AG09319 (cell line): ENCODE measurements at regions not wholly inside any gene's neighbourhood (a gene's known extent, or its start where the extent isn't known, plus 50 kb on each side); places are given as distances from the start of the nearest gene placed in this dataset.
"Not testable (repeated sequence)": the region's sequence is repeated elsewhere in the genome, so short reads cannot be mapped to it uniquely, and the experiment has no call there.

ENCODE experiments used
- DNase-seq: peaks from one replicate; pipeline ENCODE4 v3.0.0-alpha.2; 2010; ENCODE audit warnings: low read depth; ENCODE audit errors: extremely low read depth
- CTCF ChIP-seq: IDR thresholded peaks from 2 replicates; pipeline ENCODE4 v1.5.1; 2011; ENCODE audit warnings: low read depth, mild to moderate bottlenecking, inconsistent platforms, low read length, moderate library complexity

- DNase-seq = no peak
- no peak for TF ChIP-seq CTCF
Measured at GRCh38 chr16:64346080-64346479, 775.8 kb downstream of the CDH11 start.

GRCh38 chr16:64345142-64345541, 776.7 kb downstream of the CDH11 start:
- no peak for TF ChIP-seq CTCF
- no peak for DNase-seq

DNA sequence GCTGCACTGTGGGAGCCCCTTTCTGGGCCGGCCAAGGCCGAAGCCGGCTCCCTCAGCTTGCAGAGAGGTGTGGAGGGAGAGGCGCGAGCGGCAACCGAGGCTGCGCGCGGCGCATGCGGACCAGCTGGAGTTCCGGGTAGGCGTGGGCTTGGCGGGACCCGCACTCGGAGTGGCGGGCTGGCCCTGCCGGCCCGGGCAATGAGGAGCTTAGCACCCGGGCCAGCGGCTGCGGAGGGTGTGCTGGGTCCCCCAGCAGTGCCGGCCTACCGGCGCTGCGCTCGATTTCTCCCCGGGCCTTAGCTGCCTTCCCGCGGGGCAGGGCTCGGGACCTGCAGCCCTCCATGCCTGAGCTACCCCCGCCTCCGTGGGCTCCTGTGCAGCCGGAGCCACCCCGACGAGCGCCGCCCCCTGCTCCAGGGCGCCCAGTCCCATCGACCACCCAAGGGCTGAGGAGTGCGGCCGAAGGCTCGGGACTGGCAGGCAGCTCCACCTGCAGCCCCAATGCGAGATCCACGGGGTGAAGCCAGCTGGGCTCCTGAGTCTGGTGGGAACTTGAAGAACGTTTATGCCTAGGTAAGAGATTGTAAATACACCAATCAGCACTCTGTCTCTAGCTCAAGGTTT, 777.9 kb downstream of the CDH11 start:
- DNase-seq = not testable (repeated sequence)

- no peak for TF ChIP-seq CTCF
- DNase-seq = no peak
Measured at GRCh38 chr16:64343061-64343819, 778.6 kb downstream of the CDH11 start.

GRCh38 chr16:64341336-64341735, 780.5 kb downstream of the CDH11 start:
- DNase-seq = not testable (repeated sequence)

DNA sequence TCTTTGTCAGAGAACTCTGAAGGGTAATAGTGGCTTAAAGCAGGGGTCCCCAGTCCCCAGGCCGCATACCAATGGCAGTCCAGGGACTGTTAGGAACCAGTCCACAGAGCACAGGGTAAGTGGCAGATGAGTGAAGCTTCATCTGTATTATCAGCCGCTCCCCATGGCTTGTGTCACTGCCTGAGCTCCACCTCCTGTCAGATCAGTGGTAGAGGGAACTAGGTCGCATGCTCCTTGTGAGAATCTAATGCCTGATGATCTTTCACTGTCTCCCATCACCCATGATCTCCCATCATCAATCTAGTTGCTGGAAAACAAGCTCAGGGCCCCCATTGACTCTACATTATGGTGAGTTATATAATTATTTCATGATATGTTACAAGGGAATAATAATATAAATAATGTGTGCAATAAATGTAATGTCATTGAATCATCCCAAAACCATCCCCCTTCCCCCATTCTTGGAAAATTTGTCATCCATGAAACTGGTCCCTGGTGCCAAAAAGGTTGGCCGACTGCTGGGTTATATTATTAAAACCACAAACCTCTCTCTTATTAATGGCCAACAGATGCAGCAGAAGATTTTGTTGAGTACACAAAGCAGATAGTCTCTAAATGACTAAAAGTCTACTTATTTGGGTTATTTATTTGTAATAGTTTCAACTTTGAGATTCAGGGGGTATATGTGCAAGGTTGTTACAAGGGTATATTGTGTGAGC, 782.7 kb downstream of the CDH11 start:
- TF ChIP-seq CTCF = no peak
- peak; percentile 47 for DNase-seq

- TF ChIP-seq CTCF = no peak
- no peak for DNase-seq
Measured at GRCh38 chr16:64321881-64322280, 800.0 kb downstream of the CDH11 start.

DNA sequence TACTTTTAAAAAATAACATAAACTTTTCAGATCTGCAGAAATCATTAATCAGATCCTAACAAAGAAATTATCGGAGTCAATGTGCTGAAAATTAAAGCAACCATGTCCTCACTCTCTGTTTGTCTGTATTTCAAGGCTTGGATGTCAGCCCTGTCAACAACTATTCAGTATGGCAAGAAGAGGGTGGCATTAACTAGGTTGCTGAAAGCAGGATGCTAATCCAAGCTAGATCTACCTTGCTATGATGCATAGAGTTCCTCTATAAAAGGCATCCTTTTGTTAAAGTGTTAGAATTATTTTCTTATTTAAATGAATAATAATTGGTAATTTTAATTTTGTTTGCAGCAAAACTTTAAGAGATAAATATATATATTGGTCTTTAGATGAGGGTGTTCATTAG, 800.8 kb downstream of the CDH11 start:
- no peak for TF ChIP-seq CTCF
- DNase-seq = no peak
